IMR-90 (cell line): ENCODE measurements at regions not wholly inside any gene's neighbourhood (a gene's known extent, or its start where the extent isn't known, plus 50 kb on each side); places are given as distances from the start of the nearest gene placed in this dataset.

Experiments used
- ATAC-seq: fragments of 200-7000 bp; cut with Tn5 transposase; 2 replicates; pipeline ENCODE4 v1.9.1; 2020; ENCODE audit warnings: low read depth, mild to moderate bottlenecking, moderate library complexity
- BruUV-seq: library from RNA; stranded (reverse); fragments of 400-500 nt; replicated peaks from 2 replicates; lab custom pipeline; 2021; lab: Mats Ljungman, UMichigan
- CTCF ChIA-PET: fragments of 300-600 bp; formaldehyde crosslinking; extraction: SDS; loops from one replicate; lab custom pipeline; 2021; ENCODE audit warnings: antibody characterized with exemption; lab: Yijun Ruan, JAX
- POLR2A ChIA-PET: fragments of 300-600 bp; sonication (Branson Sonifier 250); formaldehyde crosslinking; loops from one replicate; lab custom pipeline; 2022; ENCODE audit warnings: antibody characterized with exemption; ENCODE audit not compliant: unreplicated experiment; lab: Charles Lee
- DNase-seq: peaks from one replicate; pipeline ENCODE4 v3.0.0; 2013
- H2AFZ ChIP-seq: replicated peaks from 2 replicates; pipeline ENCODE3; 2013; ENCODE audit warnings: low read length, mild to moderate bottlenecking; ENCODE audit not compliant: poor library complexity
- H2AK5ac ChIP-seq: 2 replicates; pipeline ENCODE4 v1.6.1; 2013; ENCODE audit warnings: low read depth, low read length, inconsistent platforms
- H2AK9ac ChIP-seq: replicated peaks from 2 replicates; pipeline ENCODE3; 2013; ENCODE audit warnings: mild to moderate bottlenecking, low read depth, low read length, moderate library complexity; ENCODE audit not compliant: poor library complexity
- H2BK120ac ChIP-seq: 2 replicates; pipeline ENCODE4 v1.6.1; 2013; ENCODE audit warnings: low read depth, low read length, inconsistent platforms
- H2BK15ac ChIP-seq: 3 replicates; pipeline ENCODE4 v1.6.1; 2013; ENCODE audit warnings: low read depth, low read length, inconsistent platforms
- H2BK20ac ChIP-seq: 2 replicates; pipeline ENCODE4 v1.6.1; 2013; ENCODE audit warnings: low read depth, mild to moderate bottlenecking, inconsistent platforms, low read length, moderate library complexity
- H2BK5ac ChIP-seq: 2 replicates; pipeline ENCODE4 v1.6.1; 2013; ENCODE audit warnings: mild to moderate bottlenecking, low read depth, low read length, inconsistent platforms; ENCODE audit not compliant: poor library complexity, severe bottlenecking
- H3K14ac ChIP-seq: replicated peaks from 2 replicates; pipeline ENCODE4 v1.6.1; 2013; ENCODE audit warnings: low read depth, low read length, inconsistent platforms
- H3K18ac ChIP-seq: 2 replicates; pipeline ENCODE4 v1.6.1; 2013; ENCODE audit warnings: low read depth, low read length, control low read depth
- H3K23ac ChIP-seq: 2 replicates; pipeline ENCODE4 v1.6.1; 2013; ENCODE audit warnings: low read depth, low read length, inconsistent platforms
- H3K27ac ChIP-seq: 2 replicates; pipeline ENCODE4 v1.5.1; 2013; ENCODE audit warnings: mild to moderate bottlenecking, control low read depth, low read length; ENCODE audit not compliant: insufficient read depth
- H3K27me3 ChIP-seq: 2 replicates; pipeline ENCODE4 v1.6.1; 2013; ENCODE audit warnings: low read length; ENCODE audit not compliant: control insufficient read depth, insufficient read depth
- H3K36me3 ChIP-seq: 2 replicates; pipeline ENCODE4 v1.6.1; 2013; ENCODE audit warnings: low read length, mixed read lengths; ENCODE audit not compliant: control insufficient read depth, insufficient read depth
- H3K4ac ChIP-seq: 2 replicates; pipeline ENCODE4 v1.6.1; 2013; ENCODE audit warnings: low read depth, low read length, inconsistent platforms
- H3K4me1 ChIP-seq: 2 replicates; pipeline ENCODE4 v1.6.1; 2013; ENCODE audit warnings: low read length, mixed read lengths; ENCODE audit not compliant: control insufficient read depth, insufficient read depth
- H3K4me2 ChIP-seq: 2 replicates; pipeline ENCODE4 v1.6.1; 2013; ENCODE audit warnings: low read depth, mild to moderate bottlenecking, control low read depth, low read length, moderate library complexity
- H3K4me3 ChIP-seq: 2 replicates; pipeline ENCODE4 v1.5.1; 2013; ENCODE audit warnings: low read depth, mild to moderate bottlenecking, control low read depth, low read length, moderate library complexity; ENCODE audit not compliant: insufficient read depth
- H3K56ac ChIP-seq: 2 replicates; pipeline ENCODE4 v1.6.1; 2013; ENCODE audit warnings: low read length, inconsistent platforms; ENCODE audit not compliant: insufficient read depth; ENCODE audit errors: extremely low read depth
- H3K79me1 ChIP-seq, 2 experiments: 2 replicates each; pipeline ENCODE4 v1.6.1; 2013; ENCODE audit warnings: low read length in 2 of 2, inconsistent platforms in 1 of 2, low read depth in 1 of 2
- H3K9ac ChIP-seq: 2 replicates; pipeline ENCODE4 v1.6.1; 2013; ENCODE audit warnings: low read depth, low read length, control low read depth
- H3K9me1 ChIP-seq: 2 replicates; pipeline ENCODE4 v1.6.1; 2013; ENCODE audit warnings: low read length, inconsistent platforms; ENCODE audit not compliant: insufficient read depth
- H3K9me3 ChIP-seq: 2 replicates; pipeline ENCODE4 v1.6.1; 2013; ENCODE audit warnings: low read length; ENCODE audit not compliant: control insufficient read depth, insufficient read depth
- H4K20me1 ChIP-seq: 2 replicates; pipeline ENCODE4 v1.6.1; 2013; ENCODE audit warnings: low read length, inconsistent platforms; ENCODE audit not compliant: insufficient read depth
- H4K5ac ChIP-seq: 2 replicates; pipeline ENCODE4 v1.6.1; 2013; ENCODE audit warnings: mild to moderate bottlenecking, low read depth, low read length, control low read depth
- H4K8ac ChIP-seq, 2 experiments: 2 replicates each; pipeline ENCODE4 v1.6.1; 2013; ENCODE audit warnings: low read depth in 2 of 2, low read length in 2 of 2, control low read depth in 1 of 2, inconsistent platforms in 1 of 2
- H4K91ac ChIP-seq: 2 replicates; pipeline ENCODE4 v1.6.1; 2013; ENCODE audit warnings: low read depth, low read length, inconsistent platforms; ENCODE audit not compliant: insufficient read depth
- BHLHE40 ChIP-seq: fragments of 150-350 bp; IDR thresholded peaks from 2 replicates; pipeline ENCODE4 v1.6.1; 2016; ENCODE audit warnings: mild to moderate bottlenecking, low read depth, low read length
- CEBPB ChIP-seq: IDR thresholded peaks from 2 replicates; pipeline ENCODE4 v1.6.1; 2012; ENCODE audit warnings: low read depth, low read length, improper control_type of control experiment
- CHD1 ChIP-seq: IDR thresholded peaks from 2 replicates; pipeline ENCODE4 v1.6.1; 2012; ENCODE audit warnings: low read depth, low read length, improper control_type of control experiment
- CTCF ChIP-seq: conservative IDR thresholded peaks from 2 replicates; pipeline ENCODE4 v1.5.1; 2012; ENCODE audit warnings: mild to moderate bottlenecking, low read depth, low read length, improper control_type of control experiment
- ELK1 ChIP-seq: fragments of 150-350 bp; IDR thresholded peaks from 2 replicates; pipeline ENCODE4 v1.6.1; 2016; ENCODE audit warnings: low read depth, mild to moderate bottlenecking, low read length, moderate library complexity, borderline replicate concordance
- FOS ChIP-seq: fragments of 150-350 bp; IDR thresholded peaks from 2 replicates; pipeline ENCODE4 v1.6.1; 2016; ENCODE audit warnings: low read depth, low read length
- MAFK ChIP-seq: IDR thresholded peaks from 2 replicates; pipeline ENCODE4 v1.6.1; 2012; ENCODE audit warnings: low read depth, low read length, improper control_type of control experiment
- MAZ ChIP-seq: IDR thresholded peaks from 2 replicates; pipeline ENCODE4 v1.6.1; 2012; ENCODE audit warnings: low read depth, mild to moderate bottlenecking, low read length, improper control_type of control experiment, moderate library complexity, borderline replicate concordance
- MXI1 ChIP-seq: IDR thresholded peaks from 2 replicates; pipeline ENCODE4 v1.6.1; 2012; ENCODE audit warnings: low read depth, mild to moderate bottlenecking, low read length, moderate library complexity, borderline replicate concordance
- NFE2L2 ChIP-seq: fragments of 150-350 bp; IDR thresholded peaks from 2 replicates; pipeline ENCODE4 v1.6.1; 2016; ENCODE audit warnings: low read depth, mild to moderate bottlenecking, low read length
- POLR2A ChIP-seq: IDR thresholded peaks from 2 replicates; pipeline ENCODE4 v1.6.1; 2012; ENCODE audit warnings: mild to moderate bottlenecking, low read depth, low read length
- RAD21 ChIP-seq: IDR thresholded peaks from 2 replicates; pipeline ENCODE4 v1.6.1; 2012; ENCODE audit warnings: low read length, improper control_type of control experiment
- RCOR1 ChIP-seq: IDR thresholded peaks from 2 replicates; pipeline ENCODE4 v1.6.1; 2012; ENCODE audit warnings: mild to moderate bottlenecking, low read length, improper control_type of control experiment; ENCODE audit not compliant: insufficient replicate concordance
- RFX5 ChIP-seq: IDR thresholded peaks from 2 replicates; pipeline ENCODE4 v1.8.0; 2012; ENCODE audit warnings: low read depth, mild to moderate bottlenecking, low read length, moderate library complexity
- SMC3 ChIP-seq: fragments of 150-350 bp; IDR thresholded peaks from 2 replicates; pipeline ENCODE4 v1.6.1; 2016; ENCODE audit warnings: low read depth, mild to moderate bottlenecking, antibody characterized with exemption, low read length, moderate library complexity
- USF2 ChIP-seq: fragments of 150-350 bp; IDR thresholded peaks from 2 replicates; pipeline ENCODE4 v1.6.1; 2017; ENCODE audit warnings: mild to moderate bottlenecking, antibody characterized with exemption, low read length, low read depth
- WGBS, 2 experiments: methylation state at CpG; one replicate each; pipeline versions ENCODE4 v1.1.5 to v1.1.7; 2013; ENCODE audit warnings: missing lambda C conversion rate in 2 of 2; ENCODE audit not compliant: insufficient read length in 1 of 2; ENCODE audit errors: extremely low coverage in 2 of 2; 5-methylcytosine and 5-hydroxymethylcytosine counted together
- dilution Hi-C: fragments of 300-500 bp; cut with HindIII; formaldehyde crosslinking; loops from one replicate; pipeline ENCODE4 v1.14.3; 2018; ENCODE audit warnings: low sequenced_read_pairs; ENCODE audit not compliant: unreplicated experiment
- in situ Hi-C: fragments of 300-500 bp; cut with MboI; formaldehyde crosslinking; loops from 3 replicates; pipeline ENCODE4 v1.14.3; 2019; ENCODE audit warnings: low sequenced_read_pairs, inconsistent platforms, mixed read lengths
- intact Hi-C: fragments of 100-400 bp; cut with micrococcal nuclease; formaldehyde crosslinking; loops from 2 replicates; pipeline ENCODE4 v1.10.0; 2022

- Histone ChIP-seq H3K9ac (no peak overlapping the region), H3K18ac (no peak overlapping the region), H3K23ac (no peak overlapping the region), H2AFZ (no peak overlapping the region), H3K56ac (no peak overlapping the region), H3K27me3 (no peaks in the 10 kb centered on the region), H2BK5ac (no peak overlapping the region), H3K14ac (no peak overlapping the region), H2BK20ac (no peak overlapping the region), H2BK15ac (no peak overlapping the region), H3K4me1 (no peaks in the 10 kb centered on the region), H3K4me3 (no peak overlapping the region), H2AK5ac (no peak overlapping the region), H3K4ac (no peak overlapping the region), H4K5ac (no peak overlapping the region), H3K9me3 (peaks cover 14% of the 10 kb centered on the region; the same call in 1 of the 2 replicates), H4K20me1 (no peaks in the 10 kb centered on the region), H3K36me3 (no peaks in the 10 kb centered on the region), H4K91ac (no peak overlapping the region), H3K27ac (no peak overlapping the region), H3K79me1 (no peaks in the 10 kb centered on the region), H3K4me2 (no peak overlapping the region), H2BK120ac (no peak overlapping the region), H2AK9ac (no peak overlapping the region), H3K9me1 (no peaks in the 10 kb centered on the region), H4K8ac (no peak overlapping the region)
- no peak for DNase-seq
- intact Hi-C loops (no loop called here), dilution Hi-C loops (no loop called here), in situ Hi-C loops (no loop called here)
- no peak for ATAC-seq
- ChIA-PET CTCF (no interaction called here), POLR2A (no interaction called here)
- no CpG with 5 or more reads among the region's 5 CpGs for WGBS, 2 experiments
- TF ChIP-seq MAFK (no peak), POLR2A (no peak), SMC3 (no peak), USF2 (no peak), RCOR1 (no peak), CHD1 (no peak), RAD21 (no peak), NFE2L2 (no peak), MAZ (no peak), ELK1 (no peak), CTCF (no peak), BHLHE40 (no peak), CEBPB (no peak), RFX5 (no peak), FOS (no peak), MXI1 (no peak)
- BruUV-seq = no TSS peak
These were observed 406.1 kb upstream of the ONECUT1 start for GRCh38 chr15:53196242-53196641.
